ENCODE measurements at regions not wholly inside any gene's neighbourhood (a gene's known extent, or its start where the extent isn't known, plus 50 kb on each side); places are given as distances from the start of the nearest gene placed in this dataset.

GRCh38 chr6:14758421-14759081 lies 487.3 kb upstream of the JARID2 start:
- DNase-seq (ENCODE audit: low read depth, low spot score) (no peak), ATAC-seq (no peak), FAIRE-seq (no peak)
- Histone ChIP-seq H3K4me1 (ENCODE audit: control insufficient read depth, insufficient read depth, low read length) (no peaks in the 10 kb centered on the region), H3K9ac (ENCODE audit: control insufficient read depth, insufficient read depth, low read length) (no peak overlapping the region), H3K79me2 (ENCODE audit: control insufficient read depth, insufficient read depth, low read length) (no peaks in the 10 kb centered on the region), H3K36me3 (ENCODE audit: control insufficient read depth in 2 of 2, insufficient read depth in 2 of 2, low read length in 1 of 2) (no peaks in the 10 kb centered on the region), H4K20me1 (ENCODE audit: control insufficient read depth, insufficient read depth) (no peaks in the 10 kb centered on the region), H3K27me3 (replicated peaks in 1 of 2; ENCODE audit: control insufficient read depth in 2 of 2, insufficient read depth in 2 of 2, low read length in 1 of 2) (no peaks in the 10 kb centered on the region; a peak in 1 of 4 replicates), H2AFZ (ENCODE audit: control insufficient read depth, low read depth, low read length) (no peak overlapping the region), H3K27ac (ENCODE audit: control insufficient read depth, insufficient read depth) (no peak overlapping the region), H3K4me3 (no peak overlapping the region), H3K4me2 (ENCODE audit: control insufficient read depth, insufficient read depth) (no peak overlapping the region), H3K9me3 (replicated peaks; ENCODE audit: control insufficient read depth, insufficient read depth, low read length) (no peaks in the 10 kb centered on the region)
- in situ Hi-C loops (cut with MboI), result no loop called here
- WGBS (ENCODE audit: insufficient coverage, insufficient replicate concordance, low lambda C conversion rate, missing lambda C conversion rate), result 76% methylated on average over 8 of the region's 8 CpGs
- ChIA-PET SMC1A (ENCODE audit: uncharacterized antibody, unreplicated experiment) (no interaction called here), POLR2A (no interaction called here), RAD21 (ENCODE audit: unreplicated experiment) (no interaction called here), CTCF (no interaction called here)
- intact Hi-C loops (cut with micrococcal nuclease; ENCODE audit: unreplicated experiment), result no loop called here
- BruUV-seq (replicated peaks), result no TSS peak
- TF ChIP-seq GATAD2B (conservative IDR thresholded peaks at IDR 0.05; ENCODE audit: low read depth), result no peak
- TF ChIP-seq CHD2 (IDR thresholded peaks at IDR 0.05; ENCODE audit: borderline replicate concordance, low read depth, low read length), result no peak
- TF ChIP-seq EED (IDR thresholded peaks at IDR 0.05; ENCODE audit: low read depth), result no peak
- no peak for TF ChIP-seq JUND (IDR thresholded peaks at IDR 0.05; ENCODE audit: low read depth, low read length)
- no peak for TF ChIP-seq RCOR1 (conservative IDR thresholded peaks at IDR 0.05; ENCODE audit: low read depth, low read length)
- no peak for TF ChIP-seq IKZF1 (conservative IDR thresholded peaks at IDR 0.05)
- no peak for TF ChIP-seq SKIL (IDR thresholded peaks at IDR 0.05; ENCODE audit: low read depth, poor library complexity, severe bottlenecking)
- no peak for TF ChIP-seq KDM1A (IDR thresholded peaks at IDR 0.05; ENCODE audit: borderline replicate concordance)
- no peak for TF ChIP-seq ZNF217 (IDR thresholded peaks at IDR 0.05)
- no peak for TF ChIP-seq SREBF2 (IDR thresholded peaks at IDR 0.05; ENCODE audit: low read length)
- TF ChIP-seq ZBTB40 (IDR thresholded peaks at IDR 0.05; ENCODE audit: borderline replicate concordance), result no peak
- TF ChIP-seq RFX5 (IDR thresholded peaks at IDR 0.05; ENCODE audit: low read depth, low read length), result no peak
- no peak for TF ChIP-seq STAT1 (conservative IDR thresholded peaks at IDR 0.05)
- TF ChIP-seq ZNF592 (IDR thresholded peaks at IDR 0.05), result no peak
- TF ChIP-seq GABPA (IDR thresholded peaks at IDR 0.05; ENCODE audit: low read depth), result no peak

All from GM12878 (cell line).